HG03095 (cell line): ENCODE measurements at regions not wholly inside any gene's neighbourhood (a gene's known extent, or its start where the extent isn't known, plus 50 kb on each side); places are given as distances from the start of the nearest gene placed in this dataset.
"Not testable (repeated sequence)": the region's sequence is repeated elsewhere in the genome, so short reads cannot be mapped to it uniquely, and the experiment has no call there.

ENCODE experiments used
- ATAC-seq: cut with Tn5 transposase; IDR thresholded peaks from one replicate; pipeline ENCODE4 v1.9.1; 2021; ENCODE audit warnings: moderate library complexity; ENCODE audit not compliant: unreplicated experiment

GRCh38 chr7:13262929-13263530 is 575.6 kb downstream of the ARL4A start:
- peak; percentile 52 for ATAC-seq

- ATAC-seq = no peak
Measured at GRCh38 chr7:13265271-13265670, 577.8 kb downstream of the ARL4A start.

- not testable (repeated sequence) for ATAC-seq
Measured at GRCh38 chr7:13274205-13274604, 586.8 kb downstream of the ARL4A start.

GRCh38 chr7:13276977-13277376 is 589.5 kb downstream of the ARL4A start:
- ATAC-seq = no peak

- no peak for ATAC-seq
Measured at GRCh38 chr7:13278020-13278419, 590.6 kb downstream of the ARL4A start.

GRCh38 chr7:13279854-13280435 is 592.5 kb downstream of the ARL4A start:
- ATAC-seq = no peak

- ATAC-seq = no peak
Measured at GRCh38 chr7:13282377-13282980, 595.0 kb downstream of the ARL4A start.

- ATAC-seq = no peak
Measured at GRCh38 chr7:13286916-13287315, 599.5 kb downstream of the ARL4A start.

GRCh38 chr7:13288516-13288915 is 601.1 kb downstream of the ARL4A start:
- no peak for ATAC-seq

GRCh38 chr7:13290975-13291374 is 603.5 kb downstream of the ARL4A start:
- no peak for ATAC-seq

- ATAC-seq = no peak
Measured at GRCh38 chr7:13293264-13294002, 606.0 kb downstream of the ARL4A start.

- ATAC-seq = no peak
Measured at GRCh38 chr7:13307040-13307439, 619.6 kb downstream of the ARL4A start.

- no peak for ATAC-seq
Measured at GRCh38 chr7:13308423-13308822, 621.0 kb downstream of the ARL4A start.

- no peak for ATAC-seq
Measured at GRCh38 chr7:13309535-13309934, 622.1 kb downstream of the ARL4A start.

- ATAC-seq = no peak
Measured at GRCh38 chr7:13312307-13312706, 624.9 kb downstream of the ARL4A start.

GRCh38 chr7:13320333-13320732 is 632.9 kb downstream of the ARL4A start:
- ATAC-seq = no peak

GRCh38 chr7:13321316-13321715 is 633.9 kb downstream of the ARL4A start:
- no peak for ATAC-seq

- ATAC-seq = no peak
Measured at GRCh38 chr7:13322126-13322525, 634.7 kb downstream of the ARL4A start.

GRCh38 chr7:13327669-13328068 is 640.2 kb downstream of the ARL4A start:
- ATAC-seq = no peak

- ATAC-seq = no peak
Measured at GRCh38 chr7:13333371-13333770, 645.9 kb downstream of the ARL4A start.

GRCh38 chr7:13336227-13336626 is 648.8 kb downstream of the ARL4A start:
- ATAC-seq = no peak

GRCh38 chr7:13352677-13353076 is 636.8 kb downstream of the ETV1 start:
- no peak for ATAC-seq
